Esophagus muscularis mucosa (tissue), 4 donors: ENCODE measurements at regions not wholly inside any gene's neighbourhood (a gene's known extent, or its start where the extent isn't known, plus 50 kb on each side); places are given as distances from the start of the nearest gene placed in this dataset.

Experiments used
- CTCF ChIP-seq, 3 experiments: fragments of 200-600 bp in 2 of 3; fragments of 450-650 bp in 1 of 3; sonication (generic) in 2 of 3; IDR thresholded peaks; one replicate each; pipeline ENCODE4 v1.5.1; 2017 to 2019; ENCODE audit warnings: antibody characterized with exemption in 3 of 3, mild to moderate bottlenecking in 2 of 3, moderate library complexity in 1 of 3
- EP300 ChIP-seq: sonication (generic); formaldehyde crosslinking; IDR thresholded peaks from one replicate; pipeline ENCODE4 v1.6.1; 2017; ENCODE audit warnings: antibody characterized with exemption
- POLR2A ChIP-seq: fragments of 450-650 bp; IDR thresholded peaks from one replicate; pipeline ENCODE4 v1.6.1; 2017; ENCODE audit warnings: antibody characterized with exemption, moderate library complexity, mild to moderate bottlenecking, low read depth
- POLR2AphosphoS5 ChIP-seq, 2 donors: sonication (generic); formaldehyde crosslinking; IDR thresholded peaks; one replicate each; pipeline ENCODE4 v1.6.1; 2017; ENCODE audit warnings: antibody characterized with exemption in 2 of 2

- TF ChIP-seq POLR2AphosphoS5 (IDR thresholded peaks at IDR 0.05) (no peak), CTCF (IDR thresholded peaks at IDR 0.05) (no peak), POLR2A (no peak), EP300 (no peak)
Observed at GRCh38 chr6:141552031-141552430, 580.7 kb upstream of the GJE1 start.
